ENCODE measurements at regions not wholly inside any gene's neighbourhood (a gene's known extent, or its start where the extent isn't known, plus 50 kb on each side); places are given as distances from the start of the nearest gene placed in this dataset.

DNA sequence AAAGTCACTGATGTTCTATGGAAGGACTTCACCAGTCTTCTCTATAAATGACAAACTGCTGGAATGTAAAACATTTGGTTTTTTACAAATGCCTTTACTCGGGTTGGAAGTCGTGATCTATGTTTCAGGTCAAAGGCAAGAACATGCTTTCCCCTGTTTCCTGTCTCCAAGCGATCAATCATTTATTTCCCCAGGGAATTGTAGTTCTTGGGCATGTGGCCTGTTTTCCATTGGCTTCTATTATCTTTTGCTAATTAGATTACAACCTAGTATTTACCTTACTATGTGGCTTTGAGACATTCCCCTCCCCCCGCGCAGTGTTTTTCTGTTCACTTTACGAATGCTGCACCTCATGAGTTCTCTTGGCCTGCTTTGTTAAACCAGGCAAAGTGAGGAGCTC is 684.2 kb downstream of the EPHA4 start:
- no peak for FAIRE-seq
- BruUV-seq (replicated peaks), result no TSS peak
- TF ChIP-seq ZNF652 (CRISPR knock-in tag; IDR thresholded peaks at IDR 0.05; ENCODE audit: borderline replicate concordance, low read depth) (no peak), U2AF2 (IDR thresholded peaks at IDR 0.05; ENCODE audit: low read depth, low read length) (no peak), ZNF260 (CRISPR knock-in tag; IDR thresholded peaks at IDR 0.05; ENCODE audit: borderline replicate concordance, low read depth) (no peak), IRF2 (CRISPR knock-in tag; IDR thresholded peaks at IDR 0.05) (no peak), REL (CRISPR knock-in tag; conservative IDR thresholded peaks at IDR 0.05) (no peak), SP1 (IDR thresholded peaks at IDR 0.05) (no peak), SP1 (CRISPR knock-in tag; IDR thresholded peaks at IDR 0.05) (no peak), ZNF354B (CRISPR knock-in tag; IDR thresholded peaks at IDR 0.05) (no peak), POLR2AphosphoS2 (IDR thresholded peaks at IDR 0.05; ENCODE audit: low read depth, low read length) (no peak), ZNF660 (CRISPR knock-in tag; IDR thresholded peaks at IDR 0.05; ENCODE audit: borderline replicate concordance, low read depth) (no peak), ZNF3 (CRISPR knock-in tag; IDR thresholded peaks at IDR 0.05) (no peak), ZNF780A (CRISPR knock-in tag; IDR thresholded peaks at IDR 0.05) (no peak), FOXA1 (IDR thresholded peaks at IDR 0.05) (no peak), FOXA1 (CRISPR knock-in tag; IDR thresholded peaks at IDR 0.05) (no peak), EHMT2 (IDR thresholded peaks at IDR 0.05; ENCODE audit: borderline replicate concordance, low read depth, low read length) (no peak), MTA3 (CRISPR knock-in tag; IDR thresholded peaks at IDR 0.05) (no peak)
- TF ChIP-seq, protein P1, sequence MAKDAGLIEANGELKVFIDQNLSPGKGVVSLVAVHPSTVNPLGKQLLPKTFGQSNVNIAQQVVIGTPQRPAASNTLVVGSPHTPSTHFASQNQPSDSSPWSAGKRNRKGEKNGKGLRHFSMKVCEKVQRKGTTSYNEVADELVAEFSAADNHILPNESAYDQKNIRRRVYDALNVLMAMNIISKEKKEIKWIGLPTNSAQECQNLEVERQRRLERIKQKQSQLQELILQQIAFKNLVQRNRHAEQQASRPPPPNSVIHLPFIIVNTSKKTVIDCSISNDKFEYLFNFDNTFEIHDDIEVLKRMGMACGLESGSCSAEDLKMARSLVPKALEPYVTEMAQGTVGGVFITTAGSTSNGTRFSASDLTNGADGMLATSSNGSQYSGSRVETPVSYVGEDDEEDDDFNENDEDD (CRISPR knock-in tag; IDR thresholded peaks at IDR 0.05; ENCODE audit: borderline replicate concordance), result no peak
- TF ChIP-seq, protein P2, sequence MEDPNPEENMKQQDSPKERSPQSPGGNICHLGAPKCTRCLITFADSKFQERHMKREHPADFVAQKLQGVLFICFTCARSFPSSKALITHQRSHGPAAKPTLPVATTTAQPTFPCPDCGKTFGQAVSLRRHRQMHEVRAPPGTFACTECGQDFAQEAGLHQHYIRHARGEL (CRISPR knock-in tag; IDR thresholded peaks at IDR 0.05), result no peak
- TF ChIP-seq, protein P3, sequence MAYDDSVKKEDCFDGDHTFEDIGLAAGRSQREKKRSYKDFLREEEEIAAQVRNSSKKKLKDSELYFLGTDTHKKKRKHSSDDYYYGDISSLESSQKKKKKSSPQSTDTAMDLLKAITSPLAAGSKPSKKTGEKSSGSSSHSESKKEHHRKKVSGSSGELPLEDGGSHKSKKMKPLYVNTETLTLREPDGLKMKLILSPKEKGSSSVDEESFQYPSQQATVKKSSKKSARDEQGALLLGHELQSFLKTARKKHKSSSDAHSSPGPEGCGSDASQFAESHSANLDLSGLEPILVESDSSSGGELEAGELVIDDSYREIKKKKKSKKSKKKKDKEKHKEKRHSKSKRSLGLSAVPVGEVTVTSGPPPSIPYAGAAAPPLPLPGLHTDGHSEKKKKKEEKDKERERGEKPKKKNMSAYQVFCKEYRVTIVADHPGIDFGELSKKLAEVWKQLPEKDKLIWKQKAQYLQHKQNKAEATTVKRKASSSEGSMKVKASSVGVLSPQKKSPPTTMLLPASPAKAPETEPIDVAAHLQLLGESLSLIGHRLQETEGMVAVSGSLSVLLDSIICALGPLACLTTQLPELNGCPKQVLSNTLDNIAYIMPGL (CRISPR knock-in tag; IDR thresholded peaks at IDR 0.05; ENCODE audit: borderline replicate concordance in 1 of 2, low read depth in 1 of 2), result no peak

More for the DNA sequence above, 684.2 kb downstream of the EPHA4 start:
- POLR2A ChIA-PET, result no interaction called here
- Histone ChIP-seq H3K4me3 (replicated peaks in 1 of 3; ENCODE audit: insufficient read depth in 1 of 3, low read depth in 2 of 3, low read length in 3 of 3) (no peak overlapping the region), H3K36me3 (replicated peaks in 1 of 2; ENCODE audit: control insufficient read depth in 1 of 2, insufficient read depth in 2 of 2, low read length in 2 of 2) (no peaks in the 10 kb centered on the region), H2AFZ (ENCODE audit: low read length) (no peak overlapping the region), H3K9ac (ENCODE audit: insufficient read depth, low read depth, low read length) (no peak overlapping the region), H3K79me2 (ENCODE audit: insufficient read depth, low read length) (no peaks in the 10 kb centered on the region), H3K27ac (ENCODE audit: extremely low read length, insufficient read depth, low read length) (no peak overlapping the region), H4K20me1 (ENCODE audit: insufficient read depth, low read length) (no peaks in the 10 kb centered on the region), H3K27me3 (ENCODE audit: control insufficient read depth in 1 of 2, insufficient read depth in 2 of 2, low read length in 2 of 2) (no peaks in the 10 kb centered on the region), H3K4me2 (ENCODE audit: low read depth, low read length) (no peak overlapping the region), H3K4me1 (ENCODE audit: insufficient read depth, low read length) (no peaks in the 10 kb centered on the region), H3K9me3 (ENCODE audit: low read length) (peaks cover 48% of the 10 kb centered on the region)
- in situ Hi-C loops (cut with HindIII; ENCODE audit: extremely low pct_ligation_motif_present, low pct_unique_long_range_greater_than_20kb), result no loop called here
- no peak for ATAC-seq
- 42% methylated on average over 6 of the region's 6 CpGs for WGBS (ENCODE audit: low lambda C conversion rate)
- intact Hi-C loops (cut with micrococcal nuclease; ENCODE audit: unreplicated experiment), result no loop called here
- DNase-seq (ENCODE audit: low spot score), result no peak
- CTCF ChIA-PET (ENCODE audit: low intra/inter-chr PET ratio, low total read pairs), result no interaction called here
